ENCODE measurements at regions not wholly inside any gene's neighbourhood (a gene's known extent, or its start where the extent isn't known, plus 50 kb on each side); places are given as distances from the start of the nearest gene placed in this dataset.
"Not testable (repeated sequence)": the region's sequence is repeated elsewhere in the genome, so short reads cannot be mapped to it uniquely, and the experiment has no call there.

- no peak for DNase-seq (ENCODE audit: low read depth)
Observed at GRCh38 chr17:68141050-68141449, 105.5 kb downstream of the KPNA2 start.

DNA sequence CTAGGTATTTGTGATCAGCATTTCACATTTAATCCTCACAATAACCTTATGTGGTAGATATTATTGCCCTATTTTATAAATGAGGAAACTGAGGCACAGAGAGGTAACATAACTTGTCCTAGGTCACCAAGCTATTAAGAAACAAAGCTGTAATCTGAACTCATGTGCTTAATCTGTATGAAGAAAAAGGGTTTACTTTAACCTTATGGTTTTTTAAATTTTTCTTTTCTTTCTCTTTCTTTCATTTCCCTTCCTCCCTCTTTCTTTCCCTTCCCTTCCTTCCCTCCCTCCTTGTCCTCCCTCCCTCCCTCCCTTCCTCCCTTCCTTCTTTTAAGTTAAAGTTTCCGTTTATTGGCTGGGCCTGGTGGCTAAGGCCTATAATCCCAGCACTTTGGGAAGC lies 105.2 kb upstream of the AMZ2 start:
- DNase-seq (ENCODE audit: low read depth): no peak

GRCh38 chr17:68143425-68143824 lies 104.4 kb upstream of the AMZ2 start:
- DNase-seq (ENCODE audit: low read depth): no peak

DNA sequence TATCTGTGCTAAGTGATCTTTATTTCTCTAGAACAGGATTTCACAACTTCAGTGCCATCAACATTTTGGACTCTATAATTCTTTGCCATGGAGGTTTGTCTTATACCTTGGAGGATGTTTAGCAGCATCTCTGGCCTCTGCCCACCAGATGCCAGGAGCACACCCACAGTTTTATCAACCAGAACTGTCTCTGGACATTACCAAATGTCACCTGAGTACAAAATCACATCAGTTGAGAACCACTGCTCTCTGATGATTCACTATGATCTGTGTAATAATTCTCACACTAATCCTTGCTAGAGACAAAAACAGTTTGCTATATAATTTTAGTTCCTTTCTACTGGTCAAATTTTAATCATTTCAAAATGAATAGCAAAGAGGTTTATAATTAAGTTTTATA lies 102.8 kb upstream of the AMZ2 start:
- no peak for DNase-seq (ENCODE audit: low read depth)

GRCh38 chr17:68148936-68149335 lies 98.9 kb upstream of the AMZ2 start:
- no peak for DNase-seq (ENCODE audit: low read depth)

DNA sequence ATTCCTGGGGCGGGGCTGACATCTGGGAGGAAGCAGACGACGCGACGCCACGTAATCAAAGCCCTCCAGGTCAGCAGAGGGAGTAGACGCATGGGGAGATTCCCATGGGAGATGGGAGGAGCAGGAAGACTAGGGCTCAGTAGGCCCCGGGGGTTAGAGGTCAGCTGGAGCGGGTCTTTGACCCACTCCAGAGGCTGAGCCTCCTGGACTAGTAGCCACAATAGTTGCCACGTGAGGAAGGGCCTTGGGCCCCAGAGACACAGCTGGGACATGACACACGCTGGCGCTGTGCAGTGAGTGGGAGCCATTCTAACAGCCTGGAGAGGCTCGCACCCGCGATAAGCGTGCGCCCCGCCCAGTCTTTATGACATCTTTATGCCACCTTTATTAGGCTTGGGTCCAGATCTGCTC lies 95.7 kb upstream of the AMZ2 start:
- no peak for DNase-seq (ENCODE audit: low read depth)

DNA sequence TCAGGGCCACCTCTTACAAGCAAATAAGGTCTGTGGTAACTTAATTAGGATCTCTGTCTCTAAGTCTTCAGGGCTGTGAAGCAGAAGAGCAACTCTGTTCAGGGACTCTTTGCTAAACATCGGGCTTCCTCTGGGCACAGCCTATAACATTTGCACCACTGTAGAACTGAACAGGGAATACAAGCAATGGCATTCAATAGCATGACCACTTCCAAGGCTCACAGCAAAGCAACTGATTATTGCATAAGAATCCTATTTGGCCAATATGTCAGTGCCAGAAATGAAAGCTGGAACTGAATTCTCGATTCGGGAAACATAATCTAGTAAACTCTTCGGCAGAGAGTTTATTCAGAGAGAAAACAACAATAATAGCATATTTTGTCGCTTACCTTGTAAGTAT lies 92.2 kb upstream of the AMZ2 start:
- no peak for DNase-seq (ENCODE audit: low read depth)

- DNase-seq (ENCODE audit: low read depth): no peak
Observed at GRCh38 chr17:68161644-68162428, 86.0 kb upstream of the AMZ2 start.

GRCh38 chr17:68168273-68169164 lies 79.3 kb upstream of the AMZ2 start:
- DNase-seq (ENCODE audit: low read depth): not testable (repeated sequence)

GRCh38 chr17:68169165-68169821 lies 78.5 kb upstream of the AMZ2 start:
- not testable (repeated sequence) for DNase-seq (ENCODE audit: low read depth)

DNA sequence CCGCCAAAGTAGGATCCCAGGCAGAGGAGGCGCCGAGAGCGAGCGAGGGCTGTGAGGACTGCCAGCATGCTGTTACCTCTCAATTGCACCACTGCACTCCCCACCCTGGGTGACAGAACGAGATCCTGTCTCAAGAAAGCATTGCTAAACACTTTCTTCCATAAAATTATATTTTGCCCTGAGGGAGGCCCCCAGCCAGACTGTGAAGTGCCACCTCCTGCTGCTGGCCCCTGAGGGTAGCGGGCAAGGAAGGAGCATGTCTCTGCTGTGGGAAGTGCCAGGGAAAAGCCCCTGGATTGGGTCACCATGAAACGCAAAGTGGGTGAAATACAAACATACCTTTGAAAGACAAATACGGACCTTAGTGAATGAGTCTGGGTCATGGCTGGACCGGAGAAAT lies 78.0 kb upstream of the AMZ2 start:
- no peak for DNase-seq (ENCODE audit: low read depth)

GRCh38 chr17:68170246-68170645 lies 77.6 kb upstream of the AMZ2 start:
- no peak for DNase-seq (ENCODE audit: low read depth)

DNA sequence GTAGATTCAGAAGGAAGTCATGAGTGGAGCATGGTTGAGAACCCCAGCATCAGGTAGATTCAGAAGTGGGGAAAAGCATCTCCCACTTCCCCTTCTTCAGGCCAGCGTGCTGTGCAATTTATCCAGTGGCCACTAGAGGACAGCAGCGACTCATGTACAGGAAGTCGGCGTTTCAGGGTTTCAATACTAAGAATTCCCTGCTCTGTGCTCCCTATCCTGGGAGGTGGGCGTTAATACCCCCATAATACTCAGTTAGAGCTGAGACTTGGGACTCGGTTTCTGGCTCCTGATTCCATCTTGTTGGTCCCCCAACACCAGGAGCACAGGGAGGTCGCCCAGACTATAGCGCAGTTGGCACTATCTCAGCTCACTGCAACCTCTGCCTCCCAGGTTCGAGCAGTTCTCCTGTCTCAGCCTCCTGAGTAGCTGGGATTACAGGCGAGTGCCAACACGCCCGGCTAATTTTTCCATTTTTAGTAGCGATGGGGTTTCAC lies 75.3 kb upstream of the AMZ2 start:
- DNase-seq (ENCODE audit: low read depth): peak; percentile 50

GRCh38 chr17:68175416-68175815 lies 72.4 kb upstream of the AMZ2 start:
- DNase-seq (ENCODE audit: low read depth): no peak

DNA sequence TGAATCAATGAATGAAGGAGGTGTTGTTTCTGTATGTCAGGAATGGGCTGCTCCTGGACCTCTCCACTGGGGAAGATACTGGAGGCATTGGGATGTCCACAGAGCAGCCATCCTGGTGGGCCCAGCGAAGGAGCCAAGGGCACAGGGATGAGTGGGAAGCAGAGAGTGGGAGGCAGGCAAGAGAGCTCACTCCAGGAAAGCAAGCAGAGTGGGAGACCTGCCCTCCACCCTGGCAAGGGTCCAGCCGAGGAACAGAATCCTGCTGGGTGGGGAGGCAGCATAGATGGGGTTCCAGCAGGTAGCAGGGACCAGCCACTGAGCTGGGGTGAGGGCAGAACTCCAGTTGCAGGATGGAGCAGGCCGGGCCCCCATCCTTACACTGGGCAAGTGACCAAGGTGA lies 71.9 kb upstream of the AMZ2 start:
- no peak for DNase-seq (ENCODE audit: low read depth)

GRCh38 chr17:68176718-68177117 lies 71.1 kb upstream of the AMZ2 start:
- no peak for DNase-seq (ENCODE audit: low read depth)

DNA sequence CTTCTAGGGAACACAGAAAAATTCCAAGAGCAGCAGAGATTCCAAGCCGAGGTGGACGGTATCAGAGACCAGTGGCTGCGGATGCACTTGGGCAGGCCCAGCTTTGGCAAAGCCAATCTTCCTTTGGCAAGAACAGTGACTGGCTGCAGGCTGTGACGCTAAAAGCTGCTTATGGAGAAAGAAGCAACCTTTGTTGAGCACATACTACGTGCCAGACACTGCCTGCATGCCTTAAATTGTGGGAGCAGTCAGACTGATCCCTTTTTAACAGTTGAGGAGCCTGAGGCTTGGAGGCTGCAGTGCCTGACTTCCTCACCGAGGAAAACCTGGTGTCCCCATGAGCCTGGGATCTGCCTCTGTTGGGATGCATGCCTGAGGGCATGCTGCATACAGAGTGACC lies 69.0 kb upstream of the AMZ2 start:
- DNase-seq (ENCODE audit: low read depth): no peak

GRCh38 chr17:68179236-68179925 lies 68.5 kb upstream of the AMZ2 start:
- no peak for DNase-seq (ENCODE audit: low read depth)

DNA sequence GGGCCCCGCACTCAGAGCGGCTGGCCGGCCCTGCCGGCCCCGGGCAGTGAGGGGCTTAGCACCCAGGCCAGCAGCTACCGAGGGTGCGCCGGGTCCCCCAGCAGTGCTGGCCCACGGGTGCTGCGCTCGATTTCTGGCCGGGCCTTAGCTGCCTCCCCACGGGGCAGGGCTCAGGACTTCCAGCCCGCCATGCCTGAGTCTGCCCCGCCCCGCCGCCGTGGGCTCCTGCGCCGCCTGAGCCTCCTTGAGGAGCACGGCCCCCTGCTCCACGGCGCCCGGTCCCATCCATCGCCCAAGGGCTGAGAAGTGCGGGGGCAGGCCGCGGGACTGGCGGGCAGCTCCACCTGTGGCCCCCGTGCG lies 67.9 kb upstream of the AMZ2 start:
- DNase-seq (ENCODE audit: low read depth): no peak

- no peak for DNase-seq (ENCODE audit: low read depth)
Observed at GRCh38 chr17:68182011-68182306, 65.9 kb upstream of the AMZ2 start.

DNA sequence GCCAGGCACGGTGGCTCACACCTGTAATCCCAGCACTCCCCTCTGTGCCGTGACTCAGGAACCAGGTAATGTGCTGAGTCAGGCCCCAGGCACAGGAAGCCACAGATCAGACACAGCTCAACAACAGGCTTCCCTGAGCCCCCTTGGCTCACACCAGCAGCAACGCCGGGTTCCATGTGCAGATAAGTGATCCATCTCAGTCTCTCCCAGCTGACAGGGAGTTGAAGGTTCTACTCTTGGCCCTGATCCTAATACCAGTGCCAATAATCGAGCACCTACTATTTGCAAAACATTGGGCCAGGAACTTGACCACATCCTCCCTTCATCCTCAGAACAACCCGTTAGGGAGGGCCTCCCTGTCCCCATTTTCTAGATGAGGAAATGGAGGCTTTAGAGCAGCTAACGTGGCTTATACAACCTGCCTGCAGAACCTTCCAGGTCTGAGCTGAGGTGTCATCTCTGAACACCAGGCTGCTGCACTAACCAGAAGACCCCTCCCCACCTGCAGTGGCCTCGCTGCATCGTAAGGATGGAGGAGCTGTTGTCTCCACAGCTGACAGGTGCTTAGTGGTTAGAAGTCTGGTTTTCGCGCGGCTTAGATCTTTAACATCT lies 64.8 kb upstream of the AMZ2 start:
- peak; percentile 61 for DNase-seq (ENCODE audit: low read depth)

DNA sequence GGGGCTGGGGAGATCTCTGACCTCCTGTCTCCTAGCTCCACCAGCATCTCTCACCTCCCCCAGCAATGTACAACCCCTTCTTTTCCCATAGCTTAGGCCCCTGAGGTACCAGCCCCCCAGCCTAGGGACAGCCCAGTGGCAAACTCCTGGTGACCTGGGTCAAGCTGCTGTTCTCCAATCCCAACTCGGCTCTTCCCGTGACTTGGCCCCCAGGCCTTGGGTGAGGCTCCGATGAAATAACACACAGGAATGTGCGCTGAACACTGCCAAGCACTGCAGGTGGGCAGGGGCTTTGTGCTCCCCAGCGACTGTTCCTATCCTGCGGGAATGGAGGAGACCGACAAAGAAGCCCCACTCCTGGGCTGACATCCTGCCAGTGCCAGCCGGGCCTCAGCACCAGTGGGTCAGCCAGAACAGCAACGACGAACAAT lies 63.7 kb upstream of the AMZ2 start:
- no peak for DNase-seq (ENCODE audit: low read depth)

Measured in activated T-helper 1 cell treated with Interleukin-2 at 50 U/mL for 16 hours (primary cell).